HepG2 (cell line): ENCODE measurements at regions not wholly inside any gene's neighbourhood (a gene's known extent, or its start where the extent isn't known, plus 50 kb on each side); places are given as distances from the start of the nearest gene placed in this dataset.

Experiments
- CTCF ChIP-seq: sonication (generic); formaldehyde crosslinking; IDR thresholded peaks from 2 replicates; pipeline ENCODE4 v1.5.0; 2020; ENCODE audit warnings: mild to moderate bottlenecking, missing genetic modification reagents, moderate library complexity
- DDIT3 ChIP-seq: sonication (generic); formaldehyde crosslinking; IDR thresholded peaks from 2 replicates; pipeline ENCODE4 v1.4.0; 2020; ENCODE audit warnings: mild to moderate bottlenecking, missing genetic modification reagents
- HDAC2 ChIP-seq: sonication (generic); formaldehyde crosslinking; IDR thresholded peaks from 2 replicates; pipeline ENCODE4 v1.4.0; 2020; ENCODE audit warnings: missing genetic modification reagents
- MAFK ChIP-seq, 2 experiments: IDR thresholded peaks in 1 of 2; conservative IDR thresholded peaks in 1 of 2; 2 replicates each; pipeline ENCODE4 v1.6.1; 2011; ENCODE audit warnings: improper control_type of control experiment in 2 of 2, low read length in 2 of 2
- MLXIP ChIP-seq: sonication (generic); formaldehyde crosslinking; IDR thresholded peaks from 2 replicates; pipeline ENCODE4 v1.9.0; 2021; ENCODE audit warnings: missing genetic modification reagents, borderline replicate concordance
- MXD1 ChIP-seq: sonication (generic); formaldehyde crosslinking; IDR thresholded peaks from 2 replicates; pipeline ENCODE4 v1.4.0; 2020; ENCODE audit warnings: mild to moderate bottlenecking, missing genetic modification reagents
- NCOA1 ChIP-seq: sonication (generic); formaldehyde crosslinking; IDR thresholded peaks from 2 replicates; pipeline ENCODE4 v1.9.0; 2021; ENCODE audit warnings: missing genetic modification reagents
- POLR2A ChIP-seq, 2 experiments: IDR thresholded peaks; 2 replicates each; pipeline ENCODE4 v1.6.1; 2011; ENCODE audit warnings: low read depth in 2 of 2, low read length in 2 of 2, mild to moderate bottlenecking in 1 of 2, moderate library complexity in 1 of 2; ENCODE audit not compliant: insufficient read depth in 1 of 2

GRCh38 chr12:78324234-78324633, 493.5 kb downstream of the NAV3 start:
- TF ChIP-seq MAFK (conservative IDR thresholded peaks at IDR 0.05 in 1 of 2, IDR thresholded peaks at IDR 0.05 in 1 of 2; ENCODE audit: low read length in 2 of 2) = no peak
- no peak for TF ChIP-seq NCOA1 (CRISPR knock-in tag)
- no peak for TF ChIP-seq POLR2A (IDR thresholded peaks at IDR 0.05; ENCODE audit: insufficient read depth in 1 of 2, low read depth in 2 of 2, low read length in 2 of 2)
- no peak for TF ChIP-seq DDIT3 (CRISPR knock-in tag)
- TF ChIP-seq CTCF (CRISPR knock-in tag) = no peak
- TF ChIP-seq MXD1 (CRISPR knock-in tag) = no peak
- no peak for TF ChIP-seq HDAC2 (CRISPR knock-in tag)
- no peak for TF ChIP-seq MLXIP
